ENCODE measurements at regions not wholly inside any gene's neighbourhood (a gene's known extent, or its start where the extent isn't known, plus 50 kb on each side); places are given as distances from the start of the nearest gene placed in this dataset.

- TF ChIP-seq CTCF (IDR thresholded peaks at IDR 0.05) (no peak), POLR2A (IDR thresholded peaks at IDR 0.05) (no peak), EP300 (IDR thresholded peaks at IDR 0.05) (no peak), POLR2AphosphoS5 (IDR thresholded peaks at IDR 0.05) (no peak)
Observed at GRCh38 chr17:34176440-34176839, 78.6 kb upstream of the CCL2 start.

Data from gastroesophageal sphincter (tissue), 3 donors.